ENCODE measurements at regions not wholly inside any gene's neighbourhood (a gene's known extent, or its start where the extent isn't known, plus 50 kb on each side); places are given as distances from the start of the nearest gene placed in this dataset.

- H3K4me1 ChIP-seq (ENCODE audit: insufficient read depth, insufficient read length) = peaks cover 3% of the 10 kb centered on the region
- no peaks in the 10 kb centered on the region for H3K27me3 ChIP-seq (ENCODE audit: insufficient read depth, insufficient read length)
- H3K9ac ChIP-seq (ENCODE audit: insufficient read length, low read depth) = no peak overlapping the region
- no peaks in the 10 kb centered on the region; the same call in 1 of the 2 replicates for H3K9me3 ChIP-seq (ENCODE audit: insufficient read depth, low read length)
- no peak for DNase-seq (ENCODE audit: low read depth, low spot score)
- H3K36me3 ChIP-seq (ENCODE audit: insufficient read depth, insufficient read length, low read length) = no peaks in the 10 kb centered on the region
- TF ChIP-seq SUZ12 (IDR thresholded peaks at IDR 0.05; ENCODE audit: extremely low read depth, insufficient read depth, insufficient read length) = no peak
- no peak overlapping the region for H3K4me3 ChIP-seq (ENCODE audit: insufficient read length, low read depth)
Measured at GRCh38 chr5:56574778-56575177, 240.6 kb upstream of the MAP3K1 start.

GRCh38 chr5:56569566-56569965 is 245.8 kb upstream of the MAP3K1 start:
- no peak overlapping the region for H3K9ac ChIP-seq (ENCODE audit: insufficient read length, low read depth)
- no peak overlapping the region for H3K4me3 ChIP-seq (ENCODE audit: insufficient read length, low read depth)
- no peaks in the 10 kb centered on the region for H3K36me3 ChIP-seq (ENCODE audit: insufficient read depth, insufficient read length, low read length)
- DNase-seq (ENCODE audit: low read depth, low spot score) = no peak
- H3K4me1 ChIP-seq (ENCODE audit: insufficient read depth, insufficient read length) = peaks cover 3% of the 10 kb centered on the region
- H3K27me3 ChIP-seq (ENCODE audit: insufficient read depth, insufficient read length) = no peaks in the 10 kb centered on the region
- no peak for TF ChIP-seq YY1 (IDR thresholded peaks at IDR 0.05; ENCODE audit: insufficient read depth, insufficient read length)
- TF ChIP-seq SUZ12 (IDR thresholded peaks at IDR 0.05; ENCODE audit: extremely low read depth, insufficient read depth, insufficient read length) = no peak
- no peak for TF ChIP-seq ZNF274 (IDR thresholded peaks at IDR 0.05; ENCODE audit: low read depth, low read length)
- H3K9me3 ChIP-seq (ENCODE audit: insufficient read depth, low read length) = no peaks in the 10 kb centered on the region; the same call in 1 of the 2 replicates

GRCh38 chr5:56569076-56569475 is 246.3 kb upstream of the MAP3K1 start:
- no peak overlapping the region for H3K4me3 ChIP-seq (ENCODE audit: insufficient read length, low read depth)
- TF ChIP-seq ZNF274 (IDR thresholded peaks at IDR 0.05; ENCODE audit: low read depth, low read length) (no peak), YY1 (IDR thresholded peaks at IDR 0.05; ENCODE audit: insufficient read depth, insufficient read length) (no peak), SUZ12 (IDR thresholded peaks at IDR 0.05; ENCODE audit: extremely low read depth, insufficient read depth, insufficient read length) (no peak)

GRCh38 chr5:56567278-56567677 is 248.1 kb upstream of the MAP3K1 start:
- no peak for DNase-seq (ENCODE audit: low read depth, low spot score)
- no peak overlapping the region for H3K4me3 ChIP-seq (ENCODE audit: insufficient read length, low read depth)
- no peaks in the 10 kb centered on the region for H3K36me3 ChIP-seq (ENCODE audit: insufficient read depth, insufficient read length, low read length)
- no peaks in the 10 kb centered on the region for H3K4me1 ChIP-seq (ENCODE audit: insufficient read depth, insufficient read length)
- H3K9me3 ChIP-seq (ENCODE audit: insufficient read depth, low read length) = no peaks in the 10 kb centered on the region
- no peak for TF ChIP-seq SUZ12 (IDR thresholded peaks at IDR 0.05; ENCODE audit: extremely low read depth, insufficient read depth, insufficient read length)
- no peak for TF ChIP-seq YY1 (IDR thresholded peaks at IDR 0.05; ENCODE audit: insufficient read depth, insufficient read length)
- no peak for TF ChIP-seq ZNF274 (IDR thresholded peaks at IDR 0.05; ENCODE audit: low read depth, low read length)
- no peak overlapping the region for H3K9ac ChIP-seq (ENCODE audit: insufficient read length, low read depth)
- no peaks in the 10 kb centered on the region for H3K27me3 ChIP-seq (ENCODE audit: insufficient read depth, insufficient read length)

More at GRCh38 chr5:56569076-56569475, 246.3 kb upstream of the MAP3K1 start:
- Histone ChIP-seq H3K9ac (ENCODE audit: insufficient read length, low read depth) (no peak overlapping the region), H3K9me3 (ENCODE audit: insufficient read depth, low read length) (no peaks in the 10 kb centered on the region; the same call in 1 of the 2 replicates), H3K36me3 (ENCODE audit: insufficient read depth, insufficient read length, low read length) (no peaks in the 10 kb centered on the region), H3K27me3 (ENCODE audit: insufficient read depth, insufficient read length) (no peaks in the 10 kb centered on the region), H3K4me1 (ENCODE audit: insufficient read depth, insufficient read length) (peaks cover 3% of the 10 kb centered on the region)
- no peak for DNase-seq (ENCODE audit: low read depth, low spot score)

GRCh38 chr5:56566374-56567249 is 248.7 kb upstream of the MAP3K1 start:
- no peak for TF ChIP-seq SUZ12 (IDR thresholded peaks at IDR 0.05; ENCODE audit: extremely low read depth, insufficient read depth, insufficient read length)
- no peak for TF ChIP-seq YY1 (IDR thresholded peaks at IDR 0.05; ENCODE audit: insufficient read depth, insufficient read length)
- TF ChIP-seq ZNF274 (IDR thresholded peaks at IDR 0.05; ENCODE audit: low read depth, low read length) = no peak
- Histone ChIP-seq H3K36me3 (ENCODE audit: insufficient read depth, insufficient read length, low read length) (no peaks in the 10 kb centered on the region), H3K4me1 (ENCODE audit: insufficient read depth, insufficient read length) (no peaks in the 10 kb centered on the region), H3K4me3 (ENCODE audit: insufficient read length, low read depth) (no peak overlapping the region), H3K27me3 (ENCODE audit: insufficient read depth, insufficient read length) (no peaks in the 10 kb centered on the region), H3K9ac (ENCODE audit: insufficient read length, low read depth) (no peak overlapping the region), H3K9me3 (ENCODE audit: insufficient read depth, low read length) (no peaks in the 10 kb centered on the region)
- no peak for DNase-seq (ENCODE audit: low read depth, low spot score)

GRCh38 chr5:56565644-56566043 is 249.7 kb upstream of the MAP3K1 start:
- TF ChIP-seq YY1 (IDR thresholded peaks at IDR 0.05; ENCODE audit: insufficient read depth, insufficient read length) = no peak
- TF ChIP-seq SUZ12 (IDR thresholded peaks at IDR 0.05; ENCODE audit: extremely low read depth, insufficient read depth, insufficient read length) = no peak
- no peak for TF ChIP-seq ZNF274 (IDR thresholded peaks at IDR 0.05; ENCODE audit: low read depth, low read length)
- no peaks in the 10 kb centered on the region for H3K4me1 ChIP-seq (ENCODE audit: insufficient read depth, insufficient read length)
- no peak overlapping the region for H3K4me3 ChIP-seq (ENCODE audit: insufficient read length, low read depth)
- DNase-seq (ENCODE audit: low read depth, low spot score) = no peak
- no peaks in the 10 kb centered on the region for H3K27me3 ChIP-seq (ENCODE audit: insufficient read depth, insufficient read length)
- no peaks in the 10 kb centered on the region for H3K36me3 ChIP-seq (ENCODE audit: insufficient read depth, insufficient read length, low read length)
- H3K9me3 ChIP-seq (ENCODE audit: insufficient read depth, low read length) = no peaks in the 10 kb centered on the region
- no peak overlapping the region for H3K9ac ChIP-seq (ENCODE audit: insufficient read length, low read depth)

- Histone ChIP-seq H3K27me3 (ENCODE audit: insufficient read depth, insufficient read length) (no peaks in the 10 kb centered on the region), H3K4me1 (ENCODE audit: insufficient read depth, insufficient read length) (no peaks in the 10 kb centered on the region), H3K9me3 (ENCODE audit: insufficient read depth, low read length) (no peaks in the 10 kb centered on the region), H3K36me3 (ENCODE audit: insufficient read depth, insufficient read length, low read length) (no peaks in the 10 kb centered on the region), H3K9ac (ENCODE audit: insufficient read length, low read depth) (no peak overlapping the region), H3K4me3 (ENCODE audit: insufficient read length, low read depth) (no peak overlapping the region)
- TF ChIP-seq YY1 (IDR thresholded peaks at IDR 0.05; ENCODE audit: insufficient read depth, insufficient read length) (no peak), SUZ12 (IDR thresholded peaks at IDR 0.05; ENCODE audit: extremely low read depth, insufficient read depth, insufficient read length) (no peak), ZNF274 (IDR thresholded peaks at IDR 0.05; ENCODE audit: low read depth, low read length) (no peak)
- DNase-seq (ENCODE audit: low read depth, low spot score) = no peak
Measured at GRCh38 chr5:56565283-56565615, 250.1 kb upstream of the MAP3K1 start.

Data from NT2/D1 (cell line).